ENCODE measurements at regions not wholly inside any gene's neighbourhood (a gene's known extent, or its start where the extent isn't known, plus 50 kb on each side); places are given as distances from the start of the nearest gene placed in this dataset.

GRCh38 chr14:56733396-56733795 is 76.9 kb downstream of the OTX2 start:
- H3K27ac Mint-ChIP-seq (ENCODE audit: unreplicated experiment), result no peak overlapping the region
- TF ChIP-seq CTCF (IDR thresholded peaks at IDR 0.05), result no peak
- no peaks in the 10 kb centered on the region for H3K36me3 Mint-ChIP-seq (ENCODE audit: unreplicated experiment)
- H3K9me3 Mint-ChIP-seq (ENCODE audit: unreplicated experiment), result no peaks in the 10 kb centered on the region
- no peak overlapping the region for H3K4me3 Mint-ChIP-seq (ENCODE audit: unreplicated experiment)
- no peaks in the 10 kb centered on the region for H3K4me1 Mint-ChIP-seq (ENCODE audit: unreplicated experiment)
- peak; percentile 64 for DNase-seq (ENCODE audit: extremely low spot score, unreplicated experiment)
- H3K27me3 Mint-ChIP-seq (ENCODE audit: unreplicated experiment), result peaks cover 23% of the 10 kb centered on the region

GRCh38 chr14:56731187-56731586 is 79.1 kb downstream of the OTX2 start:
- no peak for DNase-seq (ENCODE audit: extremely low spot score, unreplicated experiment)
- no peaks in the 10 kb centered on the region for H3K36me3 Mint-ChIP-seq (ENCODE audit: unreplicated experiment)
- peaks cover 23% of the 10 kb centered on the region for H3K27me3 Mint-ChIP-seq (ENCODE audit: unreplicated experiment)
- H3K27ac Mint-ChIP-seq (ENCODE audit: unreplicated experiment), result no peak overlapping the region
- H3K4me1 Mint-ChIP-seq (ENCODE audit: unreplicated experiment), result no peaks in the 10 kb centered on the region
- H3K9me3 Mint-ChIP-seq (ENCODE audit: unreplicated experiment), result no peaks in the 10 kb centered on the region
- TF ChIP-seq CTCF (IDR thresholded peaks at IDR 0.05), result no peak
- H3K4me3 Mint-ChIP-seq (ENCODE audit: unreplicated experiment), result no peak overlapping the region

- no peak for TF ChIP-seq CTCF (IDR thresholded peaks at IDR 0.05)
- H3K4me1 Mint-ChIP-seq (ENCODE audit: unreplicated experiment), result no peaks in the 10 kb centered on the region
- no peak overlapping the region for H3K4me3 Mint-ChIP-seq (ENCODE audit: unreplicated experiment)
- H3K27ac Mint-ChIP-seq (ENCODE audit: unreplicated experiment), result no peak overlapping the region
- H3K36me3 Mint-ChIP-seq (ENCODE audit: unreplicated experiment), result no peaks in the 10 kb centered on the region
- H3K27me3 Mint-ChIP-seq (ENCODE audit: unreplicated experiment), result peaks cover 23% of the 10 kb centered on the region
- no peak for DNase-seq (ENCODE audit: extremely low spot score, unreplicated experiment)
- H3K9me3 Mint-ChIP-seq (ENCODE audit: unreplicated experiment), result no peaks in the 10 kb centered on the region
Measured at GRCh38 chr14:56730538-56731145, 79.6 kb downstream of the OTX2 start.

GRCh38 chr14:56724013-56724412 is 86.3 kb downstream of the OTX2 start:
- TF ChIP-seq CTCF (IDR thresholded peaks at IDR 0.05), result no peak
- no peak for DNase-seq (ENCODE audit: extremely low spot score, unreplicated experiment)
- Mint-ChIP-seq H3K4me1 (ENCODE audit: unreplicated experiment) (no peaks in the 10 kb centered on the region), H3K4me3 (ENCODE audit: unreplicated experiment) (no peak overlapping the region), H3K27ac (ENCODE audit: unreplicated experiment) (no peak overlapping the region), H3K9me3 (ENCODE audit: unreplicated experiment) (no peaks in the 10 kb centered on the region), H3K36me3 (ENCODE audit: unreplicated experiment) (no peaks in the 10 kb centered on the region), H3K27me3 (ENCODE audit: unreplicated experiment) (no peaks in the 10 kb centered on the region)

- Mint-ChIP-seq H3K9me3 (ENCODE audit: unreplicated experiment) (no peaks in the 10 kb centered on the region), H3K4me3 (ENCODE audit: unreplicated experiment) (no peak overlapping the region), H3K27ac (ENCODE audit: unreplicated experiment) (no peak overlapping the region), H3K4me1 (ENCODE audit: unreplicated experiment) (no peaks in the 10 kb centered on the region), H3K27me3 (ENCODE audit: unreplicated experiment) (no peaks in the 10 kb centered on the region), H3K36me3 (ENCODE audit: unreplicated experiment) (no peaks in the 10 kb centered on the region)
- TF ChIP-seq CTCF (IDR thresholded peaks at IDR 0.05), result no peak
- DNase-seq (ENCODE audit: extremely low spot score, unreplicated experiment), result no peak
Measured at GRCh38 chr14:56723418-56723817, 86.9 kb downstream of the OTX2 start.

All from osteocyte (in vitro differentiated cells).